Ecto neural progenitor cell (in vitro differentiated cells): ENCODE measurements at regions not wholly inside any gene's neighbourhood (a gene's known extent, or its start where the extent isn't known, plus 50 kb on each side); places are given as distances from the start of the nearest gene placed in this dataset.
A peak's percentile ranks its signal among the peaks of the same experiment; 100 is the strongest.
"Not testable (repeated sequence)": the region's sequence is repeated elsewhere in the genome, so short reads cannot be mapped to it uniquely, and the experiment has no call there.

ENCODE experiments used
- DNase-seq: peaks from one replicate; pipeline ENCODE4 v3.0.0-alpha.2; 2018; ENCODE audit warnings: low spot score

GRCh38 chr9:138213748-138214147 lies 336.2 kb downstream of the CACNA1B start:
- DNase-seq: not testable (repeated sequence)

GRCh38 chr9:138214548-138214947 lies 337.0 kb downstream of the CACNA1B start:
- not testable (repeated sequence) for DNase-seq

GRCh38 chr9:138215588-138215987 lies 338.0 kb downstream of the CACNA1B start:
- not testable (repeated sequence) for DNase-seq

- DNase-seq: peak; percentile 16
These were observed 339.2 kb downstream of the CACNA1B start for GRCh38 chr9:138216817-138217216.

GRCh38 chr9:138217284-138217850 lies 339.8 kb downstream of the CACNA1B start:
- peak; percentile 38 for DNase-seq

- DNase-seq: peak; percentile 11
These were observed 341.7 kb downstream of the CACNA1B start for GRCh38 chr9:138219249-138219648.

GRCh38 chr9:138221446-138222054 lies 344.0 kb downstream of the CACNA1B start:
- not testable (repeated sequence) for DNase-seq

- DNase-seq: not testable (repeated sequence)
These were observed 359.5 kb downstream of the CACNA1B start for GRCh38 chr9:138237099-138237498.

GRCh38 chr9:138282903-138283302 lies 405.3 kb downstream of the CACNA1B start:
- not testable (repeated sequence) for DNase-seq
